B cell (primary cell): ENCODE measurements at regions not wholly inside any gene's neighbourhood (a gene's known extent, or its start where the extent isn't known, plus 50 kb on each side); places are given as distances from the start of the nearest gene placed in this dataset.
"Not testable (repeated sequence)": the region's sequence is repeated elsewhere in the genome, so short reads cannot be mapped to it uniquely, and the experiment has no call there.

Experiments
- CTCF ChIP-seq: fragments of 200-600 bp; IDR thresholded peaks from one replicate; pipeline ENCODE4 v1.8.0; 2022; ENCODE audit warnings: antibody characterized with exemption, mild to moderate bottlenecking
- EZH2 ChIP-seq: IDR thresholded peaks from 2 replicates; pipeline ENCODE4 v1.6.1; 2012; ENCODE audit warnings: borderline replicate concordance, low read depth, mild to moderate bottlenecking, moderate library complexity, low read length; ENCODE audit not compliant: insufficient read depth, poor library complexity, severe bottlenecking

GRCh38 chr5:102099083-102099482 lies 197.0 kb downstream of the SLCO4C1 start:
- TF ChIP-seq CTCF, EZH2: not testable (repeated sequence)
